ENCODE measurements at regions not wholly inside any gene's neighbourhood (a gene's known extent, or its start where the extent isn't known, plus 50 kb on each side); places are given as distances from the start of the nearest gene placed in this dataset.

DNA sequence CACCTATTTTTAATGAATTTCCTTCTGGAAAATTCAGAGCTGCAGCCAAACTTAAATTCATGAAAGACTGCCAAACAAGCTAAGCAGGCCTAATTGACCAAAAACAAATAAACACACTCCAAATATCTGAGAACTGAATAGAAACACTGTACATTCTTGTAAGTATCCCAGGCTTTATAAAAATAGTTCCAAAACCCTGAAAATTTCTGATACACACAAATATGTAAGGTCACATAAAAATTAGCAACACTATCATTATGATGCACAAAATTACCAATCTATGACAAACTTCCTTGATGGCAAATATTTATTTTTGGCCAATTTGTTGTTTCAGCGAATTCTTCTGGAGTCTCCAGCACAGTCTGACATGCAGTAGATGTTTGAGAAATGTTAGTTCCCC is 117.9 kb upstream of the UBE2E2 start:
- Histone ChIP-seq H3K36me3 (ENCODE audit: insufficient read depth, low read length) (no peaks in the 10 kb centered on the region), H3K4me1 (ENCODE audit: insufficient read depth, low read length) (no peaks in the 10 kb centered on the region), H2AFZ (ENCODE audit: low read depth, low read length) (no peak overlapping the region), H3K9me3 (ENCODE audit: low read length) (no peaks in the 10 kb centered on the region), H3K27me3 (ENCODE audit: insufficient read depth, low read length) (no peaks in the 10 kb centered on the region), H3K4me3 (ENCODE audit: low read length) (no peak overlapping the region)

DNA sequence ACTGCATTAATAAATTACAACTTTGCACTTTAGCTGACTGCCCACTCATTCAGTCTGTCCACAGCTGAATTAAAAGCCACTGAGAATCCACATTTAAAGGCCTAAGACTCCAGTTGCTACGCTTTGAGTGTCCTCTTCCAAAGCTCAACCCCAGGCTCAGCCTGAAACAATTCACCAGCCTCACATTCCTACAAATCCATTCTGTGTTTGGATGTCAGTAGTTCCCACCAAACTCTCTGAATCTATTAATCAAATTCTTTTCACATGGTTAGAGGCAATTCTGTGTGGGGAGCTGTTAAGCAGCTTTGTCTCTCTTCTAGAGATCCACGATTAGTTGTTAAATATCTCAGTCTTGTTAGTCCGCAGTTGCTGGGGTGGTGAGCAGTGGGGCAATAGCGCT is 116.8 kb upstream of the UBE2E2 start:
- no peaks in the 10 kb centered on the region for H3K36me3 ChIP-seq (ENCODE audit: insufficient read depth, low read length)
- H3K9me3 ChIP-seq (ENCODE audit: low read length) = no peaks in the 10 kb centered on the region
- no peaks in the 10 kb centered on the region for H3K4me1 ChIP-seq (ENCODE audit: insufficient read depth, low read length)
- no peaks in the 10 kb centered on the region for H3K27me3 ChIP-seq (ENCODE audit: insufficient read depth, low read length)
- H3K4me3 ChIP-seq (ENCODE audit: low read length) = no peak overlapping the region
- no peak overlapping the region for H2AFZ ChIP-seq (ENCODE audit: low read depth, low read length)

DNA sequence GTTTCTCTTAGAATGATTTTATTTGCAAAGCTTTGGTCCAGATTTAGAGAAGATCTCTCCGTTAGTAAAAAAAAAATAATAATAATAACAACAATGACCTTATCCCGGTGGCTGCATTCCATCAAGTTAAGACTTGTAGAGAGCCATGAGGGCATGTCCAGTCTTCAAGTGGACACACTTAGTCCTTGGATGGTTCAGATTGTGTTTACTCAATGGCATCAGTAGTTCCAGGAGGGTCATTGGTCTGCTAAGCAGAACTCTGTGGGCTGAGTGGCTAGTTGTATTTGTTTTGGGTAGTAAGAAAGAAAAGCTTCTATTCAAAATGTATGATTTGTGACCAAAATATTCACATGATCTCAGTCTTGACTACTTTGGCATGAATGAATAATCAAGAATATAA is 116.3 kb upstream of the UBE2E2 start:
- H2AFZ ChIP-seq (ENCODE audit: low read depth, low read length) = no peak overlapping the region
- no peak overlapping the region for H3K4me3 ChIP-seq (ENCODE audit: low read length)
- no peaks in the 10 kb centered on the region for H3K27me3 ChIP-seq (ENCODE audit: insufficient read depth, low read length)
- H3K36me3 ChIP-seq (ENCODE audit: insufficient read depth, low read length) = no peaks in the 10 kb centered on the region
- no peaks in the 10 kb centered on the region for H3K9me3 ChIP-seq (ENCODE audit: low read length)
- no peaks in the 10 kb centered on the region for H3K4me1 ChIP-seq (ENCODE audit: insufficient read depth, low read length)

DNA sequence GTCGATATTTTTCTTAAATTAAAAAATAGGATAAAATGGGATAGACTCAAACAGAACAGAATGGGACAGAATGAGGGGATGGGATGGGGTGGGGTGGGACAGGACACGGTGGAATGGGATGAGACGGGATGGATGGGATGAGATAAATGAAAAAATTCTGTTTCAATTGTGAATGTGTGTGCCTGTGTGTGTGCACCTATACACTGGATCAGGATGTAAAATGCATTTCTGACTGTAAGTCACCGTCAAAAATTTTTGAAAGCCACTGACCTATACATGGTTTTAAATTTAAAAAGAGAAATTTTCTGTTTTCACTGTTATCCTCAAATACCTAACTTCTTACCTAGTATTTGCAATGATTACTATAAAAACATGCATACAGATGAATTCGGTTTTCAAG is 108.7 kb upstream of the UBE2E2 start:
- Histone ChIP-seq H3K9me3 (ENCODE audit: low read length) (no peaks in the 10 kb centered on the region), H3K4me3 (ENCODE audit: low read length) (no peak overlapping the region), H2AFZ (ENCODE audit: low read depth, low read length) (no peak overlapping the region), H3K36me3 (ENCODE audit: insufficient read depth, low read length) (no peaks in the 10 kb centered on the region), H3K4me1 (ENCODE audit: insufficient read depth, low read length) (no peaks in the 10 kb centered on the region), H3K27me3 (ENCODE audit: insufficient read depth, low read length) (no peaks in the 10 kb centered on the region)

DNA sequence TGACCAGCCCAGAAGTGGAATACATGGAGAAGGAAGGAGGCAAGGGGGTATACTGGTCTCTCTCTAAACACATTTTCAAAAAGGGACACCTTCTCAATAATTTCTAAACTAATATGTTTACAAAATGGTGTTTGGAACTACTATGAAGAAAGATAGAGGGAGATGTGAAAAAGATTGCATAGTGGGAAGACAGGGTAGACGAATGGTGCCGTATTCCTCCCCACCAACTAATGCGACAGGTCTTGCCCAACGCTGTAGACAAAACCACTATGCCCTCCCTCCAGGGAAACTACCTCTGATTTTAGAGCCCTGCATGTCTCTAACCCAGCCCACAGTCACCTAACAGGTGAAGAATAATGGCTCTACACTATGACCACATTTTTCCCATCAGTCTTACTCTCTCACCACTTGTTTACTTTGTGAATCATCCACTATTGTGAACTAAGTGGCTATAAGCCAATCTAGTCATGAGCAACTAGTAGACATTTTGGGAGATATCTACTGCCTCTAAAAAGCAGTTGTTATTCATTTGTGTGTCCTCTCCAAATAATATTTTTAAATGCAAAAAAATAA is 108.2 kb upstream of the UBE2E2 start:
- no peaks in the 10 kb centered on the region for H3K36me3 ChIP-seq (ENCODE audit: insufficient read depth, low read length)
- H3K27me3 ChIP-seq (ENCODE audit: insufficient read depth, low read length) = no peaks in the 10 kb centered on the region
- H3K9me3 ChIP-seq (ENCODE audit: low read length) = no peaks in the 10 kb centered on the region
- H3K4me3 ChIP-seq (ENCODE audit: low read length) = no peak overlapping the region
- H3K4me1 ChIP-seq (ENCODE audit: insufficient read depth, low read length) = no peaks in the 10 kb centered on the region
- no peak overlapping the region for H2AFZ ChIP-seq (ENCODE audit: low read depth, low read length)

DNA sequence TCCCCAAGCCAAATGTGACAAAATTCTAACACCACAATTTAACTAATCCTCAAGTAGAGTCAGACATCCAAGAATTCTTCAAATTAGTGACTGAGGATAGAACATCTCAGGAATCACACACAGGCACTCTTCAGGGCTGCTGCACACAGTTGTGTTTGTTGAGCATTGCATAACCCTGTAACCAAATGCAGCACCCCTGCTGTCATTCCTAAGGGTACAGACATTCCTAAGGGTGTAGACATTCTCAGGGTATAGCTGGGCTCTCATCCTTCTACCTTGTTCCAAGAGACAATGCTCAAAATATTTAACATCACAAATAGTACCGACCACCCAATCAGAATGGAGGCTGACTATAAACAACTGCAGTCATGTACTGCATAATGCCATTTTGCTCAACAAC is 107.1 kb upstream of the UBE2E2 start:
- H3K36me3 ChIP-seq (ENCODE audit: insufficient read depth, low read length) = no peaks in the 10 kb centered on the region
- no peak overlapping the region for H3K4me3 ChIP-seq (ENCODE audit: low read length)
- no peak overlapping the region for H2AFZ ChIP-seq (ENCODE audit: low read depth, low read length)
- no peaks in the 10 kb centered on the region for H3K9me3 ChIP-seq (ENCODE audit: low read length)
- no peaks in the 10 kb centered on the region for H3K4me1 ChIP-seq (ENCODE audit: insufficient read depth, low read length)
- H3K27me3 ChIP-seq (ENCODE audit: insufficient read depth, low read length) = no peaks in the 10 kb centered on the region

DNA sequence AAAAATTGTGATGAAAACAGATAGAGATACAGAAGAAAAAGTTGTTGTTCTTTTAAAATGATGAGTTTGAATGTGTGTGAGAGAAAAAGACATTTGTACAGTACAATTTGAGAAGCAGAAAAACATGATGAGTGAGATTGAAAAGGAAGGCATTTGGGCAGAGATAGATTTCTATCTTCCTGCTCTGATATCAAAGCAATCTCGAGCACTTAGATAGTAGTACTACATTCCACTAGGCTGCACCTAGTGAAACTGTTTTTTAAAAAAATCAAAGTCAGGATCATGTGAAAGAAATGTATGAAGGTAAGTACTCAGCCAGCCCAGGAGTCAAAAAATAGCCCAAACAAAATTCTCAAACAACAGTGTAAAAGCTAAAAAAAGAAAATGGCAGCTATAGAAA is 104.1 kb upstream of the UBE2E2 start:
- H3K9me3 ChIP-seq (ENCODE audit: low read length) = no peaks in the 10 kb centered on the region
- H3K36me3 ChIP-seq (ENCODE audit: insufficient read depth, low read length) = no peaks in the 10 kb centered on the region
- H3K27me3 ChIP-seq (ENCODE audit: insufficient read depth, low read length) = no peaks in the 10 kb centered on the region
- no peaks in the 10 kb centered on the region for H3K4me1 ChIP-seq (ENCODE audit: insufficient read depth, low read length)
- H2AFZ ChIP-seq (ENCODE audit: low read depth, low read length) = no peak overlapping the region
- H3K4me3 ChIP-seq (ENCODE audit: low read length) = no peak overlapping the region

DNA sequence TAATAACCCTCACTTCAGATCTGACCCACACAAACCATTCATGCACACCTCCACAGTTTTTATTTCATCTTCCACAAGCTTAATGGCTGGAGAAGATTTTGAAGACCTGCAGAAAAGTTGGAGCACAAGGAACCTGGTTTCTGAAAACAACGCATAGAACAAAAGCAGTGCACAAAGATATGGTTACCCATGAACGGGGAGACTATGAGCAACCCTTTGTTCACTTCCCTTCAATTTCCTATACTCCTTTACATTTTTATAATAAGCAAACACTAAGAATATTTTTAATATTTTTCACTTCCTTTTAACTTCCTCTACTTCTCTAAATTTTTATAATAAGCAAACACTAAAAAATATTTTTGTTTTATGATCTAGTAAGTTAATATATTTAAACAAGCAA is 103.5 kb upstream of the UBE2E2 start:
- Histone ChIP-seq H3K4me3 (ENCODE audit: low read length) (no peak overlapping the region), H3K27me3 (ENCODE audit: insufficient read depth, low read length) (no peaks in the 10 kb centered on the region), H3K36me3 (ENCODE audit: insufficient read depth, low read length) (no peaks in the 10 kb centered on the region), H3K4me1 (ENCODE audit: insufficient read depth, low read length) (no peaks in the 10 kb centered on the region), H2AFZ (ENCODE audit: low read depth, low read length) (no peak overlapping the region), H3K9me3 (ENCODE audit: low read length) (no peaks in the 10 kb centered on the region)

DNA sequence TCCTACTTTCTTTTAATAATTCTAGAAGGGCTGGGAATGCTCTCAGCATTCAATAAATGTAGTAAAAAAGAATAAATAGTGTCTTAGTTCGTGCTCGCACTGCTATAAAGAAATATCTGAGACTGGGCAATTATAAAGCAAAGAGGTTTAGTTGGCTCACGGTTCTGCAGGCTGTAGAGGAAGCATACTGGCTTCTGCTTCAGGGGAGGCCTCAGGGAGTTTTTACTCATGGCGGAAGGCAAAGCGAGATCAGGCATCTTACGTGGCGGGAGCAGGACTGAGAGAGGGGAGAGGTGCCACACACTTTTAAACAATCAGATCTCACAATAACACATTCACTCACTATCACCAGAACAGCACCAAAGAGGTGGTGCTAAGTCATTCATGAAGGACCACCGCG is 103.0 kb upstream of the UBE2E2 start:
- H3K4me1 ChIP-seq (ENCODE audit: insufficient read depth, low read length) = no peaks in the 10 kb centered on the region
- H3K36me3 ChIP-seq (ENCODE audit: insufficient read depth, low read length) = no peaks in the 10 kb centered on the region
- no peak overlapping the region for H2AFZ ChIP-seq (ENCODE audit: low read depth, low read length)
- H3K4me3 ChIP-seq (ENCODE audit: low read length) = no peak overlapping the region
- no peaks in the 10 kb centered on the region for H3K9me3 ChIP-seq (ENCODE audit: low read length)
- H3K27me3 ChIP-seq (ENCODE audit: insufficient read depth, low read length) = no peaks in the 10 kb centered on the region

DNA sequence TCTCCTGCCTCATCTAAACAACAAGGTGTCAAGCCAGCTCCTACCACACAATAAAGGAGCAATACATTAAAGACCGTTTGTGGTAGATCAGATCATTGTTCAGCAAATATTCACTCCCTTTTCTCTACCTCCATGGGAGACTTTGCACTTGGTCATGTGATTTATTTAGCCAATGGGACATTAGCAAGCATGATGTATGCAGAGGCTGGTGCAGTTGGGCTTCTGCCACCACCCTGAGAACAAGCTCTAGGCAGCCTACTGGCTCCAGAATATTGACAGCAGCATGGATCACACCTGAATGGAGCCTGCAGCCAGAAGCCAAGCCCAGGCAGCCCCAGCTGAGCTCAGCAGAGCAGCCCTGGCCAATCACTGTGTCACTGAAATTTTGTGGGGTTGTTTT is 99.4 kb upstream of the UBE2E2 start:
- Histone ChIP-seq H3K9me3 (ENCODE audit: low read length) (no peaks in the 10 kb centered on the region), H3K4me3 (ENCODE audit: low read length) (no peak overlapping the region), H3K36me3 (ENCODE audit: insufficient read depth, low read length) (no peaks in the 10 kb centered on the region), H3K27me3 (ENCODE audit: insufficient read depth, low read length) (no peaks in the 10 kb centered on the region), H2AFZ (ENCODE audit: low read depth, low read length) (no peak overlapping the region), H3K4me1 (ENCODE audit: insufficient read depth, low read length) (no peaks in the 10 kb centered on the region)

DNA sequence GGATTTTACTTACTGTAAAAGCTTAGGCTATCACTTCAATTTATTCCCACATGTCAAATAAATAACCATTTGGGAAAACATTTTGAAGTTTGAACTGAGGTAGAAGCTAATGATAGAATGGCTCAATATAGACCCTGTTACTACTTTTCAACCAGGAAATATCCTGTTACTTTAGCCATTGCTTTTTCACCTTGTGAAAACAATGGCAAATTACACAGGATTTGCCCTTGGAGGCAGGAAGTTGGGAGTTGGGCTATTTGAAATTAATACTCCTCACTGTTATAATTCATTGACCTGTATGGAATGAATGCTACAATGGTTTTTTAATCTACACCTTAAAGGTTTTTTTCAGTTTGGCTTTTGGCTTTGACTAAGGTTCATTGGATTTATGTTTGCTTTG is 98.1 kb upstream of the UBE2E2 start:
- Histone ChIP-seq H3K4me1 (ENCODE audit: insufficient read depth, low read length) (no peaks in the 10 kb centered on the region), H3K27me3 (ENCODE audit: insufficient read depth, low read length) (no peaks in the 10 kb centered on the region), H3K4me3 (ENCODE audit: low read length) (no peak overlapping the region), H3K36me3 (ENCODE audit: insufficient read depth, low read length) (no peaks in the 10 kb centered on the region), H3K9me3 (ENCODE audit: low read length) (no peaks in the 10 kb centered on the region), H2AFZ (ENCODE audit: low read depth, low read length) (no peak overlapping the region)

DNA sequence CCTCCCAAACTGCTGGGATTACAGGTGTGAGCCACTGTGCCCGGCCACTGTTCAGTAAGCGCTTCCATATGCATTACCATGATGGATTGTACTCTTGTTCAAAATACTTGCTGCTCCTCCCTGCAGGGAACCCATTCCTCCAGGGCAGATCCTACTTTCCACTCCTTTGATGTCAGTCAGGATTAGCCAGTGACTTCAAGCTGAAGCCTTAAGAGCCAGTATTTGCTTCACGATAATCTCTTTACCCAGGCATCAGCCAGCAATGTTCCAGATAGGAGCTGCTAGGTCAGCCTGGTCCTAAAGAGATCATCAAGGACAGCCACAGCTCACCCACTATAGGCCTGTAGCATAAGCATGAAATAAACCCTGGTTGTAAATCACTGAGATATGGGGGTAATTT is 96.5 kb upstream of the UBE2E2 start:
- H3K27me3 ChIP-seq (ENCODE audit: insufficient read depth, low read length) = no peaks in the 10 kb centered on the region
- H2AFZ ChIP-seq (ENCODE audit: low read depth, low read length) = no peak overlapping the region
- no peak overlapping the region for H3K4me3 ChIP-seq (ENCODE audit: low read length)
- H3K9me3 ChIP-seq (ENCODE audit: low read length) = no peaks in the 10 kb centered on the region
- no peaks in the 10 kb centered on the region for H3K4me1 ChIP-seq (ENCODE audit: insufficient read depth, low read length)
- no peaks in the 10 kb centered on the region for H3K36me3 ChIP-seq (ENCODE audit: insufficient read depth, low read length)

DNA sequence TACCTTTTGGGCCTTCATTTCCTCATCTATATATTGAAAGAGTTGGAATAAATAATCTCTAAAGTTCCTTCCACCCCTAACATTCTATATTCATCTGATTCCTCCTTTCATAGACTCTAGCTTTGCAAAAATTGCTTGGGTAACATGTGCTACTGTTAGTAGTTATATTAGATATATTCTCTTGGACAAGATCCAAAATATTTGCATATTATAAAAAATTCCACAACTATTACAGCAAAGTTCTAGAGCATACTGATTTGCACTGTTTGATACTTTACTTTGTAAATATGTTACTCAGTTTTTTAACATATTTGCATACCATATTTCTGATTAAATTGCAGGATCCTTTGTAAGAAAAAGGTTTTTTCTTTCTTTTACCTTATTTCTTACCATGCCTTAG is 95.9 kb upstream of the UBE2E2 start:
- Histone ChIP-seq H3K36me3 (ENCODE audit: insufficient read depth, low read length) (no peaks in the 10 kb centered on the region), H3K27me3 (ENCODE audit: insufficient read depth, low read length) (no peaks in the 10 kb centered on the region), H3K9me3 (ENCODE audit: low read length) (no peaks in the 10 kb centered on the region), H3K4me3 (ENCODE audit: low read length) (no peak overlapping the region), H2AFZ (ENCODE audit: low read depth, low read length) (no peak overlapping the region), H3K4me1 (ENCODE audit: insufficient read depth, low read length) (no peaks in the 10 kb centered on the region)

DNA sequence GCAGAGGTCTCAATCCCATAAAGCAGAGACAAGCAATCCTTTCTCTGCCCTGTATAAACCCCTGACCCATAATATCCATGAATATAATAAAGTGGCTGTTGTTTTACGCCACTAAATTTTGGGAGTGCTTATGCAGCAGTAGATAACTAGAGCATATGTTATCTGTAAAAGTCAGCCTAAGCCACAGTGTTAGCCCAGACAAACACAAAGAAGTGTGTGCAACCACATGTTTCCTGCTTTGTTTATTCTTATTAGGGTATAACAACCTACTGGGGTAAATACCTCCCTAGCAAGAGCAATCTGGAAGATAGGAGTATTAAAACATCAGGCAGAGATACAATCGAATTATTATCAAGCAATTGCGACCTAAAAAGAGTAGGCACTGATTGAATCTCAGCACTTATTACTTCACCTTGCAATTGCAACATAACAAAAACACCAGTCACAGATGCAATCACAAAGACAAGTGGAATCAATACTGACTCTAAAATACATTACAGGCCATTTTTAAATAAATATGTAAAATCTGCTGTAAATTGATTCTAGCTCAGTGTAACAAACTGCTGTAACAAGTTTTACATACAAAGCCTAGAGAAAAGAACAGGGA is 94.6 kb upstream of the UBE2E2 start:
- Histone ChIP-seq H3K27me3 (ENCODE audit: insufficient read depth, low read length) (no peaks in the 10 kb centered on the region), H3K4me3 (ENCODE audit: low read length) (no peak overlapping the region), H3K4me1 (ENCODE audit: insufficient read depth, low read length) (no peaks in the 10 kb centered on the region), H3K9me3 (ENCODE audit: low read length) (no peaks in the 10 kb centered on the region), H3K36me3 (ENCODE audit: insufficient read depth, low read length) (no peaks in the 10 kb centered on the region), H2AFZ (ENCODE audit: low read depth, low read length) (no peak overlapping the region)
